ENCODE measurements at regions not wholly inside any gene's neighbourhood (a gene's known extent, or its start where the extent isn't known, plus 50 kb on each side); places are given as distances from the start of the nearest gene placed in this dataset.

DNA sequence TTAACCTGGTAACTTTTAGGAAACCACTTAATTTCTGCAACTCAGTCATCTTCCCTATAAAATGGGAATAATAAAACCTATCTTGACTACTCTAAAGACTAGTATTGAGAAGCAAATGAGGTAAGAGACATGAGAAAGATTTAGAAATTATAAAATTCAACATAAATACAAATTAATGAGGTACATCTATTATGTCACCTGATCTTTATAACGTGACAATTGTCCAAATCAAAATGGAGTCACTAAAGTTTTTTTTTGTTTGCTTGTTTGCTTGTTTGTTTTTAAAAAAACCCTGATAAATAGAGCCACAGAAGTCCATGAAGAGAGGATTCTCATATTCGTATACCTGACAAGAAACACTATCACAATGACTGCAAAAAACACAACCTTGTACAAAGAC lies 242.8 kb downstream of the LRRN1 start:
- DNase-seq (ENCODE audit: low read depth): no peak
- no peak for TF ChIP-seq CTCF (IDR thresholded peaks at IDR 0.05; ENCODE audit: control insufficient read depth, extremely low read depth, insufficient read depth)
- H3K4me3 ChIP-seq (ENCODE audit: low read depth, low read length): no peak overlapping the region

DNA sequence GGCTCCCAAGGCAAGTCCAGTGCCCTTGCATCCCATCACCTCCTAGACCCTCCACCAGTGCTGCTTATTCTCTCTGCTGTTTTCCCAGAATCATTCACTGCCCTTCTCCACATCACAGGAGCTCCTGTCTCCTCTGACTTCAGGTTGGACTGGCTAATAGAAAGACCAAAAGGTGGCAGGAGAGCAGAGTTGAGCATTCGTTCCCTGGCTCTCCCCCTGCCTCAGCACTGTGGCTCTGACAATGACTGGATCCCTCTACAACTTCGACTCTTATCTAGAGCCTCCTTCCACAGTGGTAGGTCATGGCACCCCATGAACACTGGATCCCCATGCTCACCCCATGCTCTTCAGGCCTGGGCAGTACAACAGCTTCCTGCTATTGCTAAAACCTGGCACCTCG lies 243.6 kb downstream of the LRRN1 start:
- TF ChIP-seq CTCF (IDR thresholded peaks at IDR 0.05; ENCODE audit: control insufficient read depth, extremely low read depth, insufficient read depth): no peak
- no peak overlapping the region for H3K4me3 ChIP-seq (ENCODE audit: low read depth, low read length)
- DNase-seq (ENCODE audit: low read depth): no peak

GRCh38 chr3:4043867-4044575 lies 244.8 kb downstream of the LRRN1 start:
- DNase-seq (ENCODE audit: low read depth): no peak
- no peak overlapping the region for H3K4me3 ChIP-seq (ENCODE audit: low read depth, low read length)
- TF ChIP-seq CTCF (IDR thresholded peaks at IDR 0.05; ENCODE audit: control insufficient read depth, extremely low read depth, insufficient read depth): no peak

GRCh38 chr3:4044619-4045018 lies 245.4 kb downstream of the LRRN1 start:
- TF ChIP-seq CTCF (IDR thresholded peaks at IDR 0.05; ENCODE audit: control insufficient read depth, extremely low read depth, insufficient read depth): no peak
- no peak overlapping the region for H3K4me3 ChIP-seq (ENCODE audit: low read depth, low read length)
- DNase-seq (ENCODE audit: low read depth): no peak

- no peak for TF ChIP-seq CTCF (IDR thresholded peaks at IDR 0.05; ENCODE audit: control insufficient read depth, extremely low read depth, insufficient read depth)
- DNase-seq (ENCODE audit: low read depth): no peak
- H3K4me3 ChIP-seq (ENCODE audit: low read depth, low read length): no peak overlapping the region
These were observed 246.5 kb downstream of the LRRN1 start for GRCh38 chr3:4045756-4046155.

GRCh38 chr3:4047366-4047765 lies 248.1 kb downstream of the LRRN1 start:
- DNase-seq (ENCODE audit: low read depth): no peak
- no peak overlapping the region for H3K4me3 ChIP-seq (ENCODE audit: low read depth, low read length)
- no peak for TF ChIP-seq CTCF (IDR thresholded peaks at IDR 0.05; ENCODE audit: control insufficient read depth, extremely low read depth, insufficient read depth)

- no peak overlapping the region for H3K4me3 ChIP-seq (ENCODE audit: low read depth, low read length)
- TF ChIP-seq CTCF (IDR thresholded peaks at IDR 0.05; ENCODE audit: control insufficient read depth, extremely low read depth, insufficient read depth): no peak
- DNase-seq (ENCODE audit: low read depth): no peak
These were observed 250.5 kb upstream of the SETMAR start for GRCh38 chr3:4052706-4053105.
